ENCODE measurements at regions not wholly inside any gene's neighbourhood (a gene's known extent, or its start where the extent isn't known, plus 50 kb on each side); places are given as distances from the start of the nearest gene placed in this dataset.

DNA sequence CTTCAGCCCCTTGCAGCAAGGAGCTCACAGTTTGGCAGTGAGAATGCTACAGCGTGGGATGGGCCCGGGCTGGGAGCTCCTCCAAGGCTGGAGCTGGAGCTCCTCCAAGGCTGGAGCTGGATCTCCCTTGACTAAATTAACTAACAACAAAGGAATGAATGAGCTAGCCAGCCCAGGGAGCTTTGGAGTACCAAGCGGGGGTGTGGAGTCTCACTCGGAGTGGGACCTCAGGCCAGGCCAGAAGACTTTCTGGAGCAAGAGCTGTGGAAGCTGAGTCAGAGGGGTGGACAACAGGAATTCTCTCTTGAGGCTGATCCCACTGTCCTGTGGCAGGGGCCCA, 244.7 kb upstream of the HS6ST1 start (continued):
- TF ChIP-seq JUN (IDR thresholded peaks at IDR 0.05; ENCODE audit: borderline replicate concordance, low read depth, low read length) (no peak), JUN (CRISPR knock-in tag; IDR thresholded peaks at IDR 0.05; ENCODE audit: borderline replicate concordance) (no peak), MEF2A (IDR thresholded peaks at IDR 0.05; ENCODE audit: control insufficient read depth, low read depth, low read length) (no peak), RNF219 (CRISPR knock-in tag; IDR thresholded peaks at IDR 0.05) (no peak), MEIS2 (IDR thresholded peaks at IDR 0.05; ENCODE audit: partially characterized antibody) (no peak), TRIM24 (IDR thresholded peaks at IDR 0.05) (no peak), ZC3H11A (IDR thresholded peaks at IDR 0.05; ENCODE audit: low read depth, low read length) (no peak)

DNA sequence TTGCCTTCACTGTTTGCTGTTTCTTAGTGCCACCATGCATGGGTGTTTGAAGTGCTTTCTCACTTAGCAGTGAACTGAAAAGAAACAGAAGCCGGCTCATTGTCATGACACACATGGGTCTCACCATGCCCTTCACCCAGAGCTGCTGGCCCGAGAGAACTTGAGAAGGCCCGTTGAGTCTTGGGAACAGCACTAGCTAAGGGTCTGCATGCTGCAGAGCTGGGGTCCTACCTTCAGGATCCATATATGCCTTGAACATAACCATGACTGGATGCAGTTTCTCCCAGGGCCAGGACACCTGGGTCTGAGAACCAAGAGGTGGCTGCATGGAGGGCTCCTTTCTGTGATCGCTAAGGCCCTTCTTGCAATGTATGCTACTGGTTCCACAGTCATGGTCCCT, 245.5 kb upstream of the HS6ST1 start:
- 6% methylated on average over 4 of the region's 4 CpGs for WGBS (ENCODE audit: insufficient coverage, low coverage, missing lambda C conversion rate)
- no peak for TF ChIP-seq BRF2 (IDR thresholded peaks at IDR 0.05; ENCODE audit: borderline replicate concordance, insufficient read depth, insufficient read length)
- no peak for TF ChIP-seq PRDM10 (IDR thresholded peaks at IDR 0.05; ENCODE audit: partially characterized antibody)
- TF ChIP-seq CEBPZ (IDR thresholded peaks at IDR 0.05; ENCODE audit: borderline replicate concordance, low read depth, low read length), result no peak

More for the DNA sequence above, 245.5 kb upstream of the HS6ST1 start:
- no peaks in the 10 kb centered on the region for H3K9me1 ChIP-seq (ENCODE audit: control insufficient read depth, insufficient read depth, low read length)
- H3K4me3 ChIP-seq, result no peak overlapping the region
- FAIRE-seq, result no peak
- no TSS peak for BruUV-seq (replicated peaks)
- H3K36me3 ChIP-seq (ENCODE audit: control insufficient read depth, insufficient read depth, low read length), result no peaks in the 10 kb centered on the region
- no peak overlapping the region for H2AFZ ChIP-seq (ENCODE audit: low read depth, low read length)
- peaks cover 0 to 32% of the 10 kb centered on the region in 2 experiments; a peak in 3 of 5 replicates for H3K27me3 ChIP-seq (ENCODE audit: control insufficient read depth in 2 of 2, insufficient read depth in 2 of 2, low read length in 2 of 2)
- POLR2A ChIA-PET, result interaction anchor here (0.5 kb wide), 2 partner anchors 172 to 1024 kb away, joined by 3 to 4 read pairs; no protein-coding TSS in a partner anchor
- H3K9ac ChIP-seq (ENCODE audit: insufficient read depth in 1 of 2, low read depth in 2 of 2, low read length in 2 of 2), result no peak overlapping the region
- H3K4me1 ChIP-seq (replicated peaks in 1 of 2; ENCODE audit: control insufficient read depth in 2 of 2, insufficient read depth in 2 of 2, low read length in 2 of 2), result no peaks in the 10 kb centered on the region
- intact Hi-C loops (cut with micrococcal nuclease) (no loop called here), in situ Hi-C loops (cut with MboI) (no loop called here)
- ATAC-seq, result no peak
- H4K20me1 ChIP-seq (replicated peaks; ENCODE audit: control insufficient read depth, insufficient read depth, low read length), result no peaks in the 10 kb centered on the region
- H3K79me2 ChIP-seq (ENCODE audit: control insufficient read depth, insufficient read depth, low read length), result no peaks in the 10 kb centered on the region
- no peak overlapping the region for H3K4me2 ChIP-seq (ENCODE audit: insufficient read depth, low read length)
- CTCF ChIA-PET (ENCODE audit: low intra/inter-chr PET ratio), result no interaction called here
- H3K9me3 ChIP-seq (replicated peaks; ENCODE audit: control insufficient read depth, insufficient read depth, low read depth, low read length), result no peaks in the 10 kb centered on the region
- H3K27ac ChIP-seq (ENCODE audit: extremely low read depth, low read depth, low read length), result no peak overlapping the region
- DNase-seq (ENCODE audit: extremely low read depth in 1 of 4, low spot score in 3 of 4), result no peak
